K562 (cell line): ENCODE measurements at regions not wholly inside any gene's neighbourhood (a gene's known extent, or its start where the extent isn't known, plus 50 kb on each side); places are given as distances from the start of the nearest gene placed in this dataset.

Source experiments
- AFF1 ChIP-seq, 2 experiments: fragments of 450-650 bp; IDR thresholded peaks; 2 replicates each; pipeline ENCODE4 v1.6.1; 2018; ENCODE audit warnings: mild to moderate bottlenecking in 2 of 2, low read depth in 1 of 2; ENCODE audit not compliant: partially characterized antibody in 2 of 2
- CTCF ChIP-seq, 3 experiments: IDR thresholded peaks in 2 of 3; conservative IDR thresholded peaks in 1 of 3; 2 replicates each; pipeline ENCODE4 v1.5.1; 2011 to 2012; ENCODE audit warnings: low read length in 3 of 3, mild to moderate bottlenecking in 3 of 3, control low read depth in 2 of 3, improper control_type of control experiment in 1 of 3, inconsistent platforms in 1 of 3, low read depth in 1 of 3, mixed read lengths in 1 of 3, moderate library complexity in 1 of 3; ENCODE audit not compliant: insufficient read depth in 2 of 3
- ETV6 ChIP-seq, 3 experiments: fragments of 150-350 bp in 1 of 3; sonication (generic) in 1 of 3; formaldehyde crosslinking in 1 of 3; IDR thresholded peaks; 2 replicates each; pipeline versions ENCODE4 v1.6.1 to v1.8.0; 2014 to 2022; ENCODE audit warnings: borderline replicate concordance in 2 of 3, low read depth in 2 of 3, antibody characterized with exemption in 1 of 3, low read length in 1 of 3, mild to moderate bottlenecking in 1 of 3, missing genetic modification reagents in 1 of 3
- HNRNPLL ChIP-seq: fragments of 200-400 bp; formaldehyde crosslinking; IDR thresholded peaks from 2 replicates; pipeline ENCODE4 v1.6.1; 2017; ENCODE audit warnings: low read length, low read depth, mild to moderate bottlenecking; ENCODE audit not compliant: poor library complexity, severe bottlenecking
- RBFOX2 ChIP-seq: fragments of 200-400 bp; formaldehyde crosslinking; IDR thresholded peaks from 2 replicates; pipeline ENCODE4 v1.6.1; 2017; ENCODE audit warnings: low read depth, mild to moderate bottlenecking, low read length, moderate library complexity
- STAT6 ChIP-seq: sonication (generic); formaldehyde crosslinking; IDR thresholded peaks from 2 replicates; pipeline ENCODE4 v1.8.1; 2023; ENCODE audit warnings: mild to moderate bottlenecking, missing genetic modification reagents
- ZNF717 ChIP-seq: fragments of 250-450 bp; sonication (Bioruptor Pico); IDR thresholded peaks from 2 replicates; pipeline ENCODE4 v1.5.0; 2021

- no peak for TF ChIP-seq ETV6 (IDR thresholded peaks at IDR 0.05; ENCODE audit: borderline replicate concordance in 1 of 2, low read depth in 2 of 2, low read length in 1 of 2)
- no peak for TF ChIP-seq ETV6 (CRISPR knock-in tag; IDR thresholded peaks at IDR 0.05; ENCODE audit: borderline replicate concordance)
- no peak for TF ChIP-seq ZNF717
- TF ChIP-seq STAT6 (CRISPR knock-in tag) = no peak
- TF ChIP-seq RBFOX2 = no peak
- TF ChIP-seq HNRNPLL = no peak
- no peak for TF ChIP-seq CTCF (IDR thresholded peaks at IDR 0.05 in 2 of 3, conservative IDR thresholded peaks at IDR 0.05 in 1 of 3; ENCODE audit: insufficient read depth in 2 of 3, low read depth in 1 of 3, low read length in 3 of 3)
- no peak for TF ChIP-seq AFF1 (IDR thresholded peaks at IDR 0.05; ENCODE audit: low read depth in 1 of 2, partially characterized antibody in 2 of 2)
These were observed 302.8 kb upstream of the TBC1D5 start for GRCh38 chr3:18044971-18045880.
